ENCODE measurements at regions not wholly inside any gene's neighbourhood (a gene's known extent, or its start where the extent isn't known, plus 50 kb on each side); places are given as distances from the start of the nearest gene placed in this dataset.

- Mint-ChIP-seq H3K27me3 (peaks cover 16% of the 10 kb centered on the region), H3K4me3 (no peak overlapping the region), H3K4me1 (ENCODE audit: low read depth) (no peaks in the 10 kb centered on the region), H3K9me3 (peaks cover 2% of the 10 kb centered on the region), H3K36me3 (no peaks in the 10 kb centered on the region), H3K27ac (no peak overlapping the region)
- ChIA-PET CTCF (no interaction called here), POLR2A (no interaction called here)
- intact Hi-C loops (cut with micrococcal nuclease) = no loop called here
- no peak for DNase-seq
Measured at GRCh38 chr10:132130286-132131265, 56.2 kb upstream of the DPYSL4 start.

DNA sequence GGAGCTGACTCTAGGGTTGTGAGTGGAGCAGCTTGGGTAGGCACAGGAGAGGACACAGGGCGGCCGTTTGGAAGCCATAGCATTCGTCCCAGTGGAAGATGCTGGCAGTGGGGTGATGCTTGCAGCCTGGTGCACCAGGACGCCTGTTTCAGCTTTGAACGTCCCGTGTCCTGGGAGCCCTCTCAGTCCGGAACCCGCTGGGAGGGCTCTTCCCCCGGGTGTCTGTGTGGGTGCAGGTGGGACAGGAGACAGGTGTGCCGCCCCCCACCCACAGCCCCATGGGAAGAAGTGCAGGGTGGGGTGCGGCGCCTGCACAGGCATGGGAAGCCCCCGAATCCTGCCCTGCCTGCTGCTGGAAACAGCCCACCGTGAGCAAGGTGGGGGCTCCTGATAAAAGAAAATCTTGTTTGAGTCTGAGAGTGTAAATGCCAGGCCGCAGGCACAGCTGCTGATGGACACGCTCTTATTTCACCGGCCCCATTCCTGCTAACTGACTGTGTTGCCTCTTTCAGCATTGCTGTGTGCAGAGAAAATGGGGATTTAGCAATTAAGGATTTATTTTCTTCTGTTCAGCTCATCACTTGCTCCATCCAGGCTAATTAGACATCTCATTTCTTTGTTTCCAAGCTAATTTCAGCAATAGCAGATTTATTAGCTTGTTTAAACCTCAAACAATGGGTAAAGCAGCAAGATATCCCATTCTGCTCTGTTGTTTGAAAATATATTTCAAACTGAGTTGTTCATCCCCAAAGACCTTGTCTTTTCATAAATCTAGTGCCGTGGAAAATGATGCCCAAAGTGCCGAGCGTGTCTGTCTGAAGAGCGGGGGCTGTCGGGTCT, 54.9 kb upstream of the DPYSL4 start:
- peaks cover 16% of the 10 kb centered on the region for H3K27me3 Mint-ChIP-seq
- ChIA-PET CTCF (no interaction called here), POLR2A (no interaction called here)
- peaks cover 2% of the 10 kb centered on the region for H3K9me3 Mint-ChIP-seq
- H3K4me3 Mint-ChIP-seq = no peak overlapping the region
- no peaks in the 10 kb centered on the region for H3K36me3 Mint-ChIP-seq
- H3K27ac Mint-ChIP-seq = no peak overlapping the region
- H3K4me1 Mint-ChIP-seq (ENCODE audit: low read depth) = no peaks in the 10 kb centered on the region
- no peak for DNase-seq
- intact Hi-C loops (cut with micrococcal nuclease) = no loop called here

- Mint-ChIP-seq H3K4me3 (no peak overlapping the region), H3K4me1 (ENCODE audit: low read depth) (no peaks in the 10 kb centered on the region), H3K9me3 (peaks cover 2% of the 10 kb centered on the region), H3K36me3 (no peaks in the 10 kb centered on the region), H3K27me3 (peaks cover 16% of the 10 kb centered on the region), H3K27ac (no peak overlapping the region)
- intact Hi-C loops (cut with micrococcal nuclease) = no loop called here
- ChIA-PET POLR2A (no interaction called here), CTCF (no interaction called here)
- DNase-seq = no peak
Measured at GRCh38 chr10:132132421-132132841, 54.3 kb upstream of the DPYSL4 start.

DNA sequence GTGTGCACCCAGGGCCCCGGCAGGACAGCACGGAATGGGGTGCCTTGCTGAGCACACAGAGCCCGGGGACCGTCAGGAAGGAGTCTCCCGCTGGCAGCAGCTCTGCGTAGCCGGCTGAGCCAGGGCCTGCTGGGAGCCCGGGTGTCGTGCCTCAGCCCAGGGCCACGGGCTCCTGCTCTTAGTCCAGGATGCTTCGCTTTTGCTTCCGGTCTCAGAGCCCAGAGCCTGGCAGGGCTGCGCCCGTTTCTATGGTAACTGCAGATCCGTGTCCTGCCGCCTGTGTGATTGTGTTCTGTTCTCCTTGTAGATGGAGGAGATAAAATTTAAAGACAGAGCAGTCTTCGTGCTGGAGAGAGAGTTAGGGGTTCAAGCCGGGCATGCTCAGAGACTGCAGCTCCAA, 53.7 kb upstream of the DPYSL4 start:
- intact Hi-C loops (cut with micrococcal nuclease) = no loop called here
- H3K27ac Mint-ChIP-seq = no peak overlapping the region
- peaks cover 2% of the 10 kb centered on the region for H3K9me3 Mint-ChIP-seq
- ChIA-PET CTCF (no interaction called here), POLR2A (no interaction called here)
- no peaks in the 10 kb centered on the region for H3K4me1 Mint-ChIP-seq (ENCODE audit: low read depth)
- no peak for DNase-seq
- H3K36me3 Mint-ChIP-seq = no peaks in the 10 kb centered on the region
- no peak overlapping the region for H3K4me3 Mint-ChIP-seq
- H3K27me3 Mint-ChIP-seq = peaks cover 16% of the 10 kb centered on the region

DNA sequence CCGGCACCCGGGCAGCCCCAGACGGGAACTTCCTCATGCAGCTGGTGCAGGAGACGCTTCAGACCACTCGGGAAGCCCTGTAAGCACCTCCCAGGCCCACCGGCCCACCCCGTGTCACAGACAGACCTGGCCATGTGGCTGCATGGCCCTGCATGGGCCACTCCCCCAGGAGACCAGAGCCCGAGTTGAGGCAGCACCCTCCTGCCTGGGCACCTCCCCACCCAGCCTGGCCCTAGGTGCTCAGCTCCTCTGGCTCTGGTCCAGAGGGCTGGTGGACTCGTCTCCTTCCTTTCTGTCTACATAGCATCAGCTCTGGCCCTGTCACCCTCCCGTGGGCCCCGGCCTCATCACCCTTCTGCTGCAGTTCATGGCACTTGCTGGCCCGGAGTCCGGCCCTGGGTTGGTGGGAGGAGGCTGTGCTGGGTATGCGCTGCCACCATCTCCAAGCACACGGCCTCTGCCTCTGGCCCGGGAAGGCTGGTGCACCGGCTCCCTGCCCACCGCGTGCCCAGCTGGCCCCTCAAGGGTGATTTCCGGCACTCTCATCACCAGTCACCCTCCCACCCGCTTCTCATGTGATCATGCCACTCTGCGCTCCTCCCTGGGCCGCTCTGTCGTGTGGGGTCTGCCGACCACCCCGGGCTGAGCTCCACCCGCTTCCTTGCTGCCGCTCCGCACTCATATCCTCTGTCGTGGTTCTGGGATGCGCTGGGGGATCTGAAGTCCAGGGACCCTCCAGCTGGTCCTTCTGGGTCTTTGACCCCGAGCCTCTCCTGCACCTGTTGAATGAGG, 53.1 kb upstream of the DPYSL4 start:
- DNase-seq = no peak
- Mint-ChIP-seq H3K4me3 (no peak overlapping the region), H3K27me3 (peaks cover 16% of the 10 kb centered on the region), H3K4me1 (ENCODE audit: low read depth) (no peaks in the 10 kb centered on the region), H3K27ac (no peak overlapping the region), H3K36me3 (no peaks in the 10 kb centered on the region), H3K9me3 (peaks cover 2% of the 10 kb centered on the region)
- POLR2A ChIA-PET = no interaction called here
- intact Hi-C loops (cut with micrococcal nuclease) = no loop called here
- CTCF ChIA-PET = no interaction called here

GRCh38 chr10:132134241-132135052, 52.3 kb upstream of the DPYSL4 start:
- H3K27me3 Mint-ChIP-seq = peaks cover 16% of the 10 kb centered on the region
- no peaks in the 10 kb centered on the region for H3K9me3 Mint-ChIP-seq
- no peak overlapping the region for H3K4me3 Mint-ChIP-seq
- DNase-seq = no peak
- POLR2A ChIA-PET = no interaction called here
- no peak overlapping the region for H3K27ac Mint-ChIP-seq
- no peaks in the 10 kb centered on the region for H3K4me1 Mint-ChIP-seq (ENCODE audit: low read depth)
- CTCF ChIA-PET = no interaction called here
- no peaks in the 10 kb centered on the region for H3K36me3 Mint-ChIP-seq
- intact Hi-C loops (cut with micrococcal nuclease) = no loop called here

DNA sequence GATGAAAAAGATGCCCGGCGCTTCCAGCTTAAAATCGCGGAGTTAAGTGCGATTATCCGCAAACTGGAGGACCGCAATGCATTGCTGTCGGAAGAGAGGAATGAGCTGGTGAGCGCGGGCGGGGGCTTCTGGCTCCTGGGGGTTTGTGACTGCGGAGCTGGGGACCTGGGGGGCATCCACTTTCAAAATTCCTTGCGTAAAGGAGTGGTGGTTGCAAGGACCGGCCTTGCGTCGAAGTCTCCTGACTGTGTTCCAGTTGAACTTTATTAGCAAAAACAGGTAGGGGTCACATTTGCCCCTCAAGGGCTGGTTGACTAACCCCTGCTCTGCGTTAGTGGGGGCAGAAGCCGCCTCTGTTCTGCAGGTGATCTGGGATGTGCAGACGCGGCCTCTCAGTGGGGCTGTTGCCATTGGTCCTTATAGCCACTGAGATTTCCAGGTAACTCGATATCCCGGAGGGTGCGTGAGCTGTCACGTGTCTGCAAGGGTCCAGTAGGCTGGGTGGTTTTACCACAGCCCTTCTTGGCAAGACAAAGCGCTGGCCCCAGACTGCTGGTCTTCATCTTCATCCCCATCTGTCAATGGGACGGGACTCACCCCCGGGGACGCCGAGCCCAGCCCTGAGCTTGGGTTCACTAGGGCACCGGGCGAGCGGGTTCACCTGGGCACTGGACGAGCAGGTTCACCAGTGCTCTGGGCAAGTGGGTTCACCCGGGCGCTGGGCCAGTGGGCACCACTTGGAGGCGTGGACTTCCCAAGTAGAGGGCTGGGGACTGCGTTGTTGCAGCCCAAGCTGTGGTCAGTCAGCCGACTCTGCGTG, 51.5 kb upstream of the DPYSL4 start:
- intact Hi-C loops (cut with micrococcal nuclease) = no loop called here
- Mint-ChIP-seq H3K4me1 (ENCODE audit: low read depth) (no peaks in the 10 kb centered on the region), H3K27ac (no peak overlapping the region), H3K4me3 (no peak overlapping the region), H3K36me3 (no peaks in the 10 kb centered on the region), H3K9me3 (no peaks in the 10 kb centered on the region), H3K27me3 (peaks cover 14% of the 10 kb centered on the region)
- no peak for DNase-seq
- CTCF ChIA-PET = no interaction called here
- POLR2A ChIA-PET = no interaction called here

DNA sequence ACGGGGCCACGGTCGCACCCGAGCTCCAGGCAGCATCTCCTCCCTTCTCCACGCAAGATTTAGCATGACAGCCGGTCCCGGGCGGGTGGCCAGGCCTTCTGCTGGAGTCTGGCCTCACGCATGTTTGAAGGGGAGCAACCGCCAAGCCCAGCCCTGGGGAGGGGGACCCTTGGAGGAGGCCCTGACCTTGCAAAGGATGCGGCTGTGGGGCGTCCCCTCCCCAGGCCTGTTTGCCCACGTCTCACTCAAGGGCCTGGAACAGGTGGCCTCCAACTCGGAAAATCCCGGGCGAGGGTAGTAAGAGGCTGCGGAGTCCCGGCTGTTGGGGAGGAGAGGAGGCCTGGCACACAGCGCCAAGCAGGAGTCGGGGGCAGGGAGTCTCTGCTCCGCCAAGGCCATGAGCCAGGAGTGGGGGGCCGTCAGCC, 50.6 kb upstream of the DPYSL4 start:
- Mint-ChIP-seq H3K27ac (no peak overlapping the region), H3K27me3 (peaks cover 13% of the 10 kb centered on the region), H3K4me3 (no peak overlapping the region), H3K4me1 (ENCODE audit: low read depth) (no peaks in the 10 kb centered on the region), H3K36me3 (no peaks in the 10 kb centered on the region), H3K9me3 (no peaks in the 10 kb centered on the region)
- intact Hi-C loops (cut with micrococcal nuclease) = no loop called here
- ChIA-PET POLR2A (no interaction called here), CTCF (no interaction called here)
- no peak for DNase-seq

DNA sequence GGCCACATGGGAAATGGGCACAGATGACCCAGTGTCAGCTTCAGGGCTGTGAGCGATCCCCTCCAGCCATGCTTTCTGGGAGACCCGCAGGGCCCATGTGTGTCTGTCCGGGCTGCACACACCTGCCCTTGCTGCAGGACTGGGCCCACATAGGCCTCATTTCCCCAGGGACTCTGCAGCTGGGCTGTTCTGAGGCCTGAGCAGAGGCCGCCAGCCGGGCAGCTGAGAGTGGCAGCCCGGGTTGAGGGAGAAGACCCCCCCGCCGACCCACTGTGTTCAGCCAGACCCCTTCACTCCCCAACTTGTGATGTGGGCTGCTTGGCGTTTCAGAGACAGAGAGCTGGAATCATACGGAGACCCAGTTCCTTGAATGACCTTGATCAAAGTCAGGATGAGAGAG, 50.1 kb upstream of the DPYSL4 start:
- no peak overlapping the region for H3K4me3 Mint-ChIP-seq
- POLR2A ChIA-PET = no interaction called here
- H3K27ac Mint-ChIP-seq = no peak overlapping the region
- CTCF ChIA-PET = no interaction called here
- H3K9me3 Mint-ChIP-seq = no peaks in the 10 kb centered on the region
- H3K27me3 Mint-ChIP-seq = peaks cover 12% of the 10 kb centered on the region
- H3K36me3 Mint-ChIP-seq = no peaks in the 10 kb centered on the region
- no peaks in the 10 kb centered on the region for H3K4me1 Mint-ChIP-seq (ENCODE audit: low read depth)
- no peak for DNase-seq
- intact Hi-C loops (cut with micrococcal nuclease) = no loop called here
